A549 (cell line): ENCODE measurements at regions not wholly inside any gene's neighbourhood (a gene's known extent, or its start where the extent isn't known, plus 50 kb on each side); places are given as distances from the start of the nearest gene placed in this dataset.

Experiments
- ATAC-seq, 2 experiments: fragments of 200-7000 bp in 1 of 2; fragments of >200 bp in 1 of 2; cut with Nextera tagmentation in 1 of 2; cut with Tn5 transposase in 1 of 2; 3 replicates each; pipeline versions ENCODE4 v1.8.0 to v1.9.1; 2018 to 2020; ENCODE audit warnings: mild to moderate bottlenecking in 1 of 2, moderate library complexity in 1 of 2
- CTCF ChIA-PET: fragments of 300-600 bp; sonication (Branson Sonifier 250); formaldehyde crosslinking; extraction: SDS; loops from one replicate; lab custom pipeline; 2021; ENCODE audit warnings: antibody characterized with exemption, inconsistent platforms; lab: Yijun Ruan, JAX
- POLR2A ChIA-PET: fragments of 350-600 bp; formaldehyde crosslinking; extraction: SDS; loops from one replicate; lab custom pipeline; 2021; ENCODE audit warnings: antibody characterized with exemption, inconsistent platforms; lab: Yijun Ruan, JAX
- DNase-seq, 2 experiments: peaks; one replicate each; pipeline versions ENCODE4 v3.0.0 to v3.0.0-alpha.2; 2011 to 2016; ENCODE audit warnings: low read depth in 1 of 2, low spot score in 1 of 2
- FAIRE-seq: peaks from 2 replicates; lab custom pipeline; 2011; peaks lifted over from hg19 to GRCh38; lab: Jason Lieb, UNC
- H3K27ac ChIP-seq, 2 experiments: fragments of >200 bp; sonication (Bioruptor Twin); formaldehyde crosslinking; 3 replicates each; pipeline ENCODE4 v1.5.1; 2016 to 2017
- H3K4me1 ChIP-seq: fragments of >200 bp; sonication (Bioruptor Twin); formaldehyde crosslinking; 3 replicates; pipeline ENCODE4 v1.6.1; 2016
- H3K4me2 ChIP-seq: fragments of >200 bp; sonication (Bioruptor Twin); formaldehyde crosslinking; 3 replicates; pipeline ENCODE4 v1.6.1; 2016
- H3K4me3 ChIP-seq: fragments of >200 bp; sonication (Bioruptor Twin); formaldehyde crosslinking; 3 replicates; pipeline ENCODE4 v1.5.1; 2016
- H3K9me3 ChIP-seq: fragments of >200 bp; sonication (Bioruptor Twin); formaldehyde crosslinking; 3 replicates; pipeline ENCODE4 v1.6.1; 2016
- CBX2 ChIP-seq: fragments of 200-600 bp; sonication (generic); IDR thresholded peaks from 2 replicates; pipeline ENCODE4 v1.6.1; 2016; ENCODE audit warnings: low read depth, mild to moderate bottlenecking, borderline replicate concordance
- CBX8 ChIP-seq: fragments of 200-600 bp; sonication (generic); IDR thresholded peaks from 2 replicates; pipeline ENCODE4 v1.6.1; 2016
- EHF ChIP-seq: fragments of 250-450 bp; sonication (Bioruptor Pico); IDR thresholded peaks from 2 replicates; pipeline ENCODE4 v1.5.0; 2020; ENCODE audit warnings: mild to moderate bottlenecking
- EP300 ChIP-seq, 2 experiments: fragments of >200 bp; sonication (Bioruptor Twin); formaldehyde crosslinking; IDR thresholded peaks; 2 replicates in 1 of 2; 3 replicates in 1 of 2; pipeline ENCODE4 v1.6.1; 2016 to 2017
- FOSB ChIP-seq: fragments of 250-450 bp; sonication (Bioruptor Pico); IDR thresholded peaks from 2 replicates; pipeline ENCODE4 v1.5.0; 2020; ENCODE audit warnings: mild to moderate bottlenecking, moderate library complexity
- FOSL2 ChIP-seq, 2 experiments: fragments of 450-650 bp in 1 of 2; fragments of >200 bp in 1 of 2; sonication (Bioruptor Twin) in 1 of 2; formaldehyde crosslinking; IDR thresholded peaks; 2 replicates each; pipeline versions ENCODE4 v1.5.0 to v1.6.1; 2016 to 2020; ENCODE audit warnings: mild to moderate bottlenecking in 1 of 2, moderate library complexity in 1 of 2
- GATA3 ChIP-seq: IDR thresholded peaks from 2 replicates; pipeline ENCODE4 v1.6.1; 2012; ENCODE audit warnings: borderline replicate concordance
- HEYL ChIP-seq: fragments of 250-450 bp; sonication (Bioruptor Pico); IDR thresholded peaks from 2 replicates; pipeline ENCODE4 v1.8.0; 2021; ENCODE audit warnings: mild to moderate bottlenecking, moderate library complexity
- HOXB13 ChIP-seq: fragments of 250-450 bp; sonication (Bioruptor Pico); IDR thresholded peaks from 2 replicates; pipeline ENCODE4 v1.5.0; 2020; ENCODE audit warnings: low read depth, mild to moderate bottlenecking, moderate library complexity
- JUNB ChIP-seq: fragments of >200 bp; sonication (Bioruptor Twin); formaldehyde crosslinking; IDR thresholded peaks from 2 replicates; pipeline ENCODE4 v1.6.1; 2016
- KDM1A ChIP-seq: fragments of 200-600 bp; sonication (generic); IDR thresholded peaks from 2 replicates; pipeline ENCODE4 v1.6.1; 2016; ENCODE audit warnings: low read depth, mild to moderate bottlenecking
- MAFK ChIP-seq: fragments of 450-650 bp; IDR thresholded peaks from 2 replicates; pipeline ENCODE4 v1.6.1; 2014; ENCODE audit not compliant: partially characterized antibody
- MAX ChIP-seq: IDR thresholded peaks from 2 replicates; pipeline ENCODE4 v1.6.1; 2012
- MAZ ChIP-seq: fragments of 150-350 bp; IDR thresholded peaks from 2 replicates; pipeline ENCODE4 v1.6.1; 2014; ENCODE audit warnings: antibody characterized with exemption, low read depth, low read length, borderline replicate concordance
- PBX3 ChIP-seq: IDR thresholded peaks from 2 replicates; pipeline ENCODE4 v1.6.1; 2012
- POLR2AphosphoS2 ChIP-seq: conservative IDR thresholded peaks from 2 replicates; pipeline ENCODE4 v1.6.1; 2012; ENCODE audit warnings: low read length, improper control_type of control experiment, inconsistent platforms
- RAD21 ChIP-seq, 2 experiments: fragments of >200 bp in 1 of 2; sonication (Bioruptor Twin) in 1 of 2; formaldehyde crosslinking in 1 of 2; IDR thresholded peaks in 1 of 2; conservative IDR thresholded peaks in 1 of 2; 2 replicates in 1 of 2; 3 replicates in 1 of 2; pipeline ENCODE4 v1.6.1; 2012 to 2018; ENCODE audit warnings: inconsistent platforms in 1 of 2
- RCOR1 ChIP-seq: fragments of 150-350 bp; IDR thresholded peaks from 2 replicates; pipeline ENCODE4 v1.6.1; 2014; ENCODE audit warnings: antibody characterized with exemption, low read length, low read depth
- REST ChIP-seq: fragments of 200-600 bp; sonication (generic); IDR thresholded peaks from 2 replicates; pipeline ENCODE4 v1.6.1; 2016; ENCODE audit warnings: antibody characterized with exemption, mild to moderate bottlenecking, moderate library complexity
- RFX5 ChIP-seq: fragments of 450-650 bp; IDR thresholded peaks from 2 replicates; pipeline ENCODE4 v1.7.1; 2014; ENCODE audit warnings: antibody characterized with exemption, mild to moderate bottlenecking, moderate library complexity
- SMC3 ChIP-seq: fragments of >200 bp; sonication (Bioruptor Twin); formaldehyde crosslinking; IDR thresholded peaks from 3 replicates; pipeline ENCODE4 v1.6.1; 2018; ENCODE audit warnings: inconsistent platforms
- SREBF2 ChIP-seq: fragments of 450-650 bp; IDR thresholded peaks from 2 replicates; pipeline ENCODE4 v1.6.1; 2014; ENCODE audit warnings: mild to moderate bottlenecking, moderate library complexity
- TP53 ChIP-seq: fragments of 250-450 bp; sonication (Bioruptor Pico); IDR thresholded peaks from 2 replicates; pipeline ENCODE4 v1.5.0; 2021; ENCODE audit warnings: mild to moderate bottlenecking, moderate library complexity
- USF2 ChIP-seq: fragments of 450-650 bp; IDR thresholded peaks from 2 replicates; pipeline ENCODE4 v1.6.1; 2014; ENCODE audit warnings: antibody characterized with exemption
- ZNF302 ChIP-seq: fragments of 250-450 bp; sonication (Bioruptor Pico); IDR thresholded peaks from 2 replicates; pipeline ENCODE4 v1.9.0; 2021; ENCODE audit warnings: inconsistent platforms, mild to moderate bottlenecking, moderate library complexity
- WGBS: methylation state at CpG from one replicate; pipeline ENCODE4 v1.1.6; 2017; ENCODE audit errors: missing lambda C conversion rate; 5-methylcytosine and 5-hydroxymethylcytosine counted together

GRCh38 chr3:152019508-152019907 lies 146.1 kb downstream of the SUCNR1 start:
- FAIRE-seq = no peak
- 25% methylated on average over 2 of the region's 2 CpGs for WGBS
- H3K27ac ChIP-seq = peak overlapping the region in 1 of 2 experiments; percentile 18; a peak in 1 of 6 replicates
- ChIA-PET CTCF (interaction anchor here (1.3 to 1.5 kb wide), 2 partner anchors 10 to 425 kb away, joined by 3 to 4 read pairs; no protein-coding TSS in a partner anchor), POLR2A (interaction anchor here (0.6 kb wide), 1 partner anchor 258 kb away, joined by 5 read pairs; no protein-coding TSS in a partner anchor)
- H3K9me3 ChIP-seq = no peaks in the 10 kb centered on the region
- peaks cover 23% of the 10 kb centered on the region for H3K4me1 ChIP-seq
- DNase-seq = no peak
- no peak overlapping the region for H3K4me3 ChIP-seq
- H3K4me2 ChIP-seq = peak overlapping the region; percentile 29; the same call in 2 of the 3 replicates
- TF ChIP-seq ZNF302 (CRISPR knock-in tag) (no peak), MAFK (peak; percentile 7), GATA3 (peak; percentile 31; the same call in 1 of the 2 replicates), POLR2AphosphoS2 (no peak), EHF (CRISPR knock-in tag) (no peak), MAZ (no peak)
- ATAC-seq = no peak; a peak in 1 of 6 replicates

- Histone ChIP-seq H3K4me1 (peaks cover 39% of the 10 kb centered on the region), H3K27ac (peak overlapping the region; percentile 19 to 73)
- FAIRE-seq (no peak), DNase-seq (peak; percentile 18 to 58), ATAC-seq (peak; percentile 72 to 85)
- CTCF ChIA-PET = no interaction called here
- no peak for TF ChIP-seq MAX
- TF ChIP-seq RFX5 = no peak
- TF ChIP-seq FOSL2 (IDR thresholded peaks at IDR 0.05) = no peak
- peak; percentile 23; the same call in 1 of the 2 replicates for TF ChIP-seq FOSL2 (CRISPR knock-in tag; IDR thresholded peaks at IDR 0.05)
- TF ChIP-seq, all 56 proteins: peak for 1
- POLR2A ChIA-PET = no interaction called here
- Histone ChIP-seq H3K4me2 (peak overlapping the region; percentile 22; the same call in 1 of the 3 replicates), H3K4me3 (no peak overlapping the region), H3K9me3 (no peaks in the 10 kb centered on the region; the same call in 2 of the 3 replicates)
- 42% methylated on average over 4 of the region's 4 CpGs for WGBS
Observed at GRCh38 chr3:152021951-152022461, 148.6 kb downstream of the SUCNR1 start.

GRCh38 chr3:152026033-152026556 lies 152.7 kb downstream of the SUCNR1 start:
- POLR2A ChIA-PET = interaction anchor here (1.3 kb wide), 1 partner anchor 243 kb away, joined by 8 read pairs; the partner anchor contains the start of gene MBNL1
- CTCF ChIA-PET = interaction anchor here (0.5 to 1.2 kb wide), 6 partner anchors 61 to 735 kb away, joined by 3 to 4 read pairs (median 3); no protein-coding TSS in a partner anchor
- Histone ChIP-seq H3K27ac (peak overlapping the region in 1 of 2 experiments; percentile 72; a peak in 4 of 6 replicates), H3K9me3 (no peaks in the 10 kb centered on the region; the same call in 2 of the 3 replicates), H3K4me3 (no peak overlapping the region; the same call in 2 of the 3 replicates), H3K4me2 (peak overlapping the region; percentile 60), H3K4me1 (peaks cover 34% of the 10 kb centered on the region)
- WGBS = 1% methylated on average over 5 of the region's 5 CpGs
- peak; percentile 99 for FAIRE-seq
- peak; percentile 24 to 87 for DNase-seq
- ATAC-seq = peak; percentile 72 to 84; a peak in 5 of 6 replicates
- TF ChIP-seq FOSL2 (IDR thresholded peaks at IDR 0.05) = peak; percentile 40; the same call in 1 of the 2 replicates
- TF ChIP-seq FOSL2 (CRISPR knock-in tag; IDR thresholded peaks at IDR 0.05) = peak; percentile 90
- TF ChIP-seq KDM1A = no peak
- no peak for TF ChIP-seq HEYL (CRISPR knock-in tag)
- TF ChIP-seq SREBF2 = no peak
- peak; percentile 85 for TF ChIP-seq SMC3
- TF ChIP-seq ZNF302 (CRISPR knock-in tag) = no peak
- no peak for TF ChIP-seq FOSB
- TF ChIP-seq USF2 = no peak
- no peak for TF ChIP-seq POLR2AphosphoS2
- no peak for TF ChIP-seq MAZ
- peak; percentile 90 for TF ChIP-seq JUNB
- no peak for TF ChIP-seq CBX2
- TF ChIP-seq CBX8 = no peak
- TF ChIP-seq TP53 (CRISPR knock-in tag) = no peak
- peak; percentile 62 for TF ChIP-seq MAX
- no peak for TF ChIP-seq HOXB13 (CRISPR knock-in tag)
- TF ChIP-seq EHF (CRISPR knock-in tag) = no peak
- TF ChIP-seq RAD21 (conservative IDR thresholded peaks at IDR 0.05 in 1 of 2, IDR thresholded peaks at IDR 0.05 in 1 of 2) = peak; percentile 63 to 84
- TF ChIP-seq REST = no peak
- TF ChIP-seq PBX3 = peak; percentile 54; the same call in 1 of the 2 replicates
- no peak for TF ChIP-seq RCOR1
- no peak for TF ChIP-seq RFX5
- peak; percentile 75 to 79; a peak in 4 of 5 replicates for TF ChIP-seq EP300 (IDR thresholded peaks at IDR 0.05)
